ENCODE measurements at regions not wholly inside any gene's neighbourhood (a gene's known extent, or its start where the extent isn't known, plus 50 kb on each side); places are given as distances from the start of the nearest gene placed in this dataset.

DNA sequence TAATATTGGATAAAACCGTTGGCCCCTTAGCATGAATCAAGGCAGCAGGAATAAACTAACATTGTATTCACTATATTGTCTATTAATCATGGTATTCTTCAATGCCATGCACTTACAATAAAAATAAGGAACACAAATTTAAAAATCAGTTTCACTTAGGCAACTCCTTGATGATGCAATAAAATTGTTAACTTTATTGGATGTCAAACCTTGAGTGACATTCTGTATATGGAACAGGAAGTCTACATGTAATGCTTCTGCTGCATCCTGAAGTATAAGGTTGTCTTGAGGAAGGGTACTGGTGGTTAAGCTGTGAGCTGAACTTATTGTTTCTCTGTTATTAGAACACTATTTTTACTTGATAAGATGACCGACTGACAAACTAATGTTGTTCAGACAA is 605.5 kb downstream of the SATB2 start:
- ChIA-PET CTCF (no interaction called here), POLR2A (ENCODE audit: low non-redundant PET) (no interaction called here)
- H3K27ac ChIP-seq: no peak overlapping the region
- no peak for TF ChIP-seq CTCF (conservative IDR thresholded peaks at IDR 0.05; ENCODE audit: low read depth)
- DNase-seq (ENCODE audit: low spot score): no peak

DNA sequence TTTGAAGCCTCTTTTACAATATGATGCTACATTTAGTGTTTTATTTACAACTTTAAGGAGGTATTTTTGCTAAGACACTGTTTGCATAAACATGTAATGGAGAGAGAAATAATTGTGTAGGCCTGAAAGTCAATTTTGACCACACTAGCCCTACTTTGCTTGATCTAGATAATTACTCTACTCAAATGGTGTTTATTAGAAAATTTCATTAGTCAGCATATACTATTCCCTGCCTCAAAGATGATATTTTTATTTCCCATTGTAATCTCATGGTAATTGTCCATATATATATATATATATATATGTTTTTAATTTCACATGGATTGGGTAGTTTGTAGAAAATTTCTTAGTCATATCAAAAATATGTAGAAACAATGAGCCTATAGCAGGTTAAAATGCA is 632.2 kb downstream of the SATB2 start:
- CTCF ChIA-PET: no interaction called here

DNA sequence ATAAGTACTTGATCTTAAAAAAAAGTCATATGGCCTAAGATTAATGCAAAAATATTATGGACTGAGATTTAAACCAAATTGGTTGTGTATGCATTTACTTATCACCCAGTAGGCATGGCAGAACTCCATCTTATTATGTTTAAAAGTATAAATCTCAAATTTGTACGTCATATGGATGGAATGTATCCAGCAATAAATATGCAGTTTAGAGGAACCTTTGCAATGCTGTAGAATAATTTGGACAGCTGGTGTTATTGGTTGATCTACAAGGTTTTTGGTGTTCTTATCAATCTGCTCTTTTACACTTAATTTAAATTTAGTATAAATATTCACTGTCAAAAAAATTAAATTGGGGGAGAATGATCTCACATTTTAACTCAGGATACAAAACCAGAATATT is 640.2 kb downstream of the SATB2 start:
- ChIA-PET CTCF (interaction anchor here (0.8 kb wide), 1 partner anchor 24 kb away, joined by 6 read pairs; no protein-coding TSS in a partner anchor), POLR2A (ENCODE audit: low non-redundant PET) (no interaction called here)
- DNase-seq (ENCODE audit: low spot score): no peak
- no peak overlapping the region for H3K27ac ChIP-seq
- no peak for TF ChIP-seq CTCF (conservative IDR thresholded peaks at IDR 0.05; ENCODE audit: low read depth)

More for the DNA sequence above, 632.2 kb downstream of the SATB2 start:
- no peak for TF ChIP-seq CTCF (conservative IDR thresholded peaks at IDR 0.05; ENCODE audit: low read depth)
- no peak overlapping the region for H3K27ac ChIP-seq
- DNase-seq (ENCODE audit: low spot score): no peak
- POLR2A ChIA-PET (ENCODE audit: low non-redundant PET): no interaction called here

DNA sequence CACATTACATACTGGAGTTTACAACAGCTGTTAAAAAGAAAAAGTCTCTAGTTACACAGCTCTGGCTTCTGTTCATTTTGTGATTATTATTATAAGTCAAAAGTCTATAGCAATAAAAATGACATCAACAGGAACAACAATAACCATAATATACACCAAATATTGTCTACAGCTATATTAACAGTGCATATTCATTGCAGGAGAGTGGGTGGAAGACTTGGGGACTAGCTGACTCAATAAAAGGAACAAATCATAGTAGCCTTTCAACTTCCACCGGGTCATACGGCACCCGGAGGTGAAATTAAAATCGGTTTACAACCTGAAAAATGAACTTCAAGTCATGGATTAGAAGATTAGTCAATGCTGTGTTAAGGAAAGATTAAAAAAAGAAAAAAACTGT is 642.1 kb downstream of the SATB2 start:
- H3K27ac ChIP-seq: no peak overlapping the region
- ChIA-PET CTCF (no interaction called here), POLR2A (ENCODE audit: low non-redundant PET) (no interaction called here)
- no peak for DNase-seq (ENCODE audit: low spot score)
- no peak for TF ChIP-seq CTCF (conservative IDR thresholded peaks at IDR 0.05; ENCODE audit: low read depth)

DNA sequence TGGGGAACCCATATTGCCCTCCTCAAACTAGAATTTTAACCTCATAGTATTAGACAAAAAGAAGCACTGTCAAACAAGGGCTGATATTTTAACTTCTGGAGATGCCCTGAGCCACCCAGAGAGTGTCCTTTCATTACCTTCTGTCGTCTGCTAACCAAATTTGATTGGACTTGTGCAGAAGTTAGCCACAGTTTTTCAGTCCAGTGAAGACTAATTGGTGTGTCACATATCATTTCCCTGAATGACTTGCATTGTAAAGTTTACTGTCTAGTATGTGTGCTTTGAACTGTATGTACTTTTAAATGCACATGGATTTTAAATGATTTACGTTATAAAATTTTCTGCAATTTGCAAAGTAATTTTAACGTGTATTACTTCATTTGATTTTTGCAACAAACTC is 646.5 kb downstream of the SATB2 start:
- ChIA-PET POLR2A (ENCODE audit: low non-redundant PET) (no interaction called here), CTCF (no interaction called here)
- no peak overlapping the region for H3K27ac ChIP-seq
- no peak for DNase-seq (ENCODE audit: low spot score)
- no peak for TF ChIP-seq CTCF (conservative IDR thresholded peaks at IDR 0.05; ENCODE audit: low read depth)

- CTCF ChIA-PET: no interaction called here
- no peak for TF ChIP-seq CTCF (conservative IDR thresholded peaks at IDR 0.05; ENCODE audit: low read depth)
- POLR2A ChIA-PET (ENCODE audit: low non-redundant PET): no interaction called here
- no peak overlapping the region for H3K27ac ChIP-seq
- no peak for DNase-seq (ENCODE audit: low spot score)
Observed at GRCh38 chr2:198809976-198810375, 647.8 kb downstream of the SATB2 start.

GRCh38 chr2:198807131-198807530 is 650.6 kb downstream of the SATB2 start:
- POLR2A ChIA-PET (ENCODE audit: low non-redundant PET): no interaction called here
- DNase-seq (ENCODE audit: low spot score): peak; percentile 3
- no peak for TF ChIP-seq CTCF (conservative IDR thresholded peaks at IDR 0.05; ENCODE audit: low read depth)
- CTCF ChIA-PET: no interaction called here
- H3K27ac ChIP-seq: no peak overlapping the region

All from RWPE1 (cell line).